Keratinocyte (primary cell): ENCODE measurements at regions not wholly inside any gene's neighbourhood (a gene's known extent, or its start where the extent isn't known, plus 50 kb on each side); places are given as distances from the start of the nearest gene placed in this dataset.
"Not testable (repeated sequence)": the region's sequence is repeated elsewhere in the genome, so short reads cannot be mapped to it uniquely, and the experiment has no call there.

Source experiments
- DNase-seq: peaks from one replicate; pipeline ENCODE4 v3.0.0-alpha.2; 2011; ENCODE audit warnings: low read depth, missing footprints, low spot score
- FAIRE-seq: peaks from 2 replicates; lab custom pipeline; 2011; peaks lifted over from hg19 to GRCh38; lab: Jason Lieb, UNC
- H2AFZ ChIP-seq: 2 replicates; pipeline ENCODE4 v1.6.0; 2012; ENCODE audit warnings: low read length, control low read depth, inconsistent platforms; ENCODE audit not compliant: control insufficient read depth
- H3K27ac ChIP-seq: 2 replicates; pipeline ENCODE4 v1.5.1; 2011; ENCODE audit warnings: low read length; ENCODE audit not compliant: control insufficient read depth, insufficient read depth
- H3K27me3 ChIP-seq: 3 replicates; pipeline ENCODE4 v1.6.0; 2011; ENCODE audit warnings: low read length; ENCODE audit not compliant: control insufficient read depth, insufficient read depth; ENCODE audit errors: extremely low read depth
- H3K36me3 ChIP-seq, 2 experiments: 2 replicates in 1 of 2; 3 replicates in 1 of 2; pipeline ENCODE4 v1.5.1; 2011; ENCODE audit warnings: low read length in 2 of 2, mild to moderate bottlenecking in 1 of 2; ENCODE audit not compliant: control insufficient read depth in 2 of 2, insufficient read depth in 2 of 2; ENCODE audit errors: extremely low read depth in 1 of 2
- H3K4me1 ChIP-seq: 3 replicates; pipeline ENCODE4 v1.5.1; 2011; ENCODE audit warnings: low read length; ENCODE audit not compliant: control insufficient read depth, insufficient read depth; ENCODE audit errors: extremely low read depth
- H3K4me2 ChIP-seq: 3 replicates; pipeline ENCODE4 v1.6.0; 2011; ENCODE audit warnings: low read depth, low read length; ENCODE audit not compliant: control insufficient read depth, insufficient read depth; ENCODE audit errors: extremely low read depth
- H3K4me3 ChIP-seq, 3 experiments: fragments of 200-600 bp in 1 of 3; sonication (generic) in 1 of 3; 2 replicates in 2 of 3; 3 replicates in 1 of 3; pipeline ENCODE4 v1.5.1; 2011 to 2016; ENCODE audit warnings: low read length in 3 of 3, mild to moderate bottlenecking in 3 of 3, control low read depth in 2 of 3, inconsistent platforms in 1 of 3, low read depth in 1 of 3, mixed read lengths in 1 of 3, mixed run types in 1 of 3, moderate library complexity in 1 of 3; ENCODE audit not compliant: control insufficient read depth in 2 of 3, insufficient read depth in 2 of 3; ENCODE audit errors: extremely low read depth in 1 of 3
- H3K79me2 ChIP-seq: 2 replicates; pipeline ENCODE4 v1.6.0; 2012; ENCODE audit warnings: low read length; ENCODE audit not compliant: control insufficient read depth, insufficient read depth
- H3K9ac ChIP-seq: 3 replicates; pipeline ENCODE4 v1.6.0; 2011; ENCODE audit warnings: low read length; ENCODE audit not compliant: control insufficient read depth, insufficient read depth; ENCODE audit errors: extremely low read depth
- H3K9me1 ChIP-seq: 3 replicates; pipeline ENCODE4 v1.6.0; 2011; ENCODE audit warnings: low read length; ENCODE audit not compliant: control insufficient read depth, insufficient read depth; ENCODE audit errors: extremely low read depth
- H3K9me3 ChIP-seq: 2 replicates; pipeline ENCODE4 v1.5.1; 2012; ENCODE audit warnings: low read depth, low read length; ENCODE audit not compliant: control insufficient read depth
- H4K20me1 ChIP-seq: 3 replicates; pipeline ENCODE4 v1.6.0; 2011; ENCODE audit warnings: low read length; ENCODE audit not compliant: control insufficient read depth, insufficient read depth; ENCODE audit errors: extremely low read depth
- CTCF ChIP-seq, 3 experiments: IDR thresholded peaks in 1 of 3; conservative IDR thresholded peaks in 1 of 3; optimal IDR thresholded peaks in 1 of 3; 2 replicates in 2 of 3; 3 replicates in 1 of 3; pipeline versions ENCODE3 to v1.5.1; 2011; ENCODE audit warnings: low read length in 3 of 3, mild to moderate bottlenecking in 3 of 3, moderate library complexity in 2 of 3, control low read depth in 1 of 3, inconsistent platforms in 1 of 3; ENCODE audit not compliant: insufficient read depth in 2 of 3; ENCODE audit errors: extremely low read depth in 1 of 3
- EZH2 ChIP-seq: IDR thresholded peaks from one replicate; pipeline ENCODE4 v1.6.1; 2012; ENCODE audit warnings: inconsistent platforms, mild to moderate bottlenecking, low read length, moderate library complexity
- dilution Hi-C: fragments of 300-500 bp; cut with MboI; formaldehyde crosslinking; loops from one replicate; pipeline ENCODE4 v1.7.0; 2020; ENCODE audit warnings: low sequenced_read_pairs; ENCODE audit not compliant: extremely low pct_ligation_motif_present

GRCh38 chr6:169858293-169858934 is 107.0 kb downstream of the ERMARD start:
- Histone ChIP-seq H3K36me3 (no peaks in the 10 kb centered on the region), H3K9me3 (peaks cover 2% of the 10 kb centered on the region), H4K20me1 (no peaks in the 10 kb centered on the region), H3K4me2 (peak overlapping the region; percentile 14), H3K9me1 (no peaks in the 10 kb centered on the region), H2AFZ (no peak overlapping the region), H3K27ac (no peak overlapping the region), H3K79me2 (no peaks in the 10 kb centered on the region), H3K27me3 (no peaks in the 10 kb centered on the region), H3K9ac (no peak overlapping the region), H3K4me1 (peaks cover 24% of the 10 kb centered on the region), H3K4me3 (no peak overlapping the region)
- dilution Hi-C loops, result no loop called here
- no peak for TF ChIP-seq EZH2
- TF ChIP-seq CTCF (optimal IDR thresholded peaks at IDR 0.05 in 1 of 3, IDR thresholded peaks at IDR 0.05 in 1 of 3, conservative IDR thresholded peaks at IDR 0.05 in 1 of 3; ENCODE audit: extremely low read depth in 1 of 3, insufficient read depth in 2 of 3, low read length in 3 of 3), result no peak
- DNase-seq, result no peak
- FAIRE-seq, result no peak

GRCh38 chr6:169857343-169858292 is 106.2 kb downstream of the ERMARD start:
- dilution Hi-C loops, result no loop called here
- Histone ChIP-seq H3K4me3 (no peak overlapping the region), H3K9me1 (no peaks in the 10 kb centered on the region), H3K9me3 (peaks cover 2% of the 10 kb centered on the region), H2AFZ (no peak overlapping the region), H3K4me1 (peaks cover 22% of the 10 kb centered on the region), H3K9ac (no peak overlapping the region), H3K27me3 (no peaks in the 10 kb centered on the region), H4K20me1 (no peaks in the 10 kb centered on the region), H3K36me3 (no peaks in the 10 kb centered on the region), H3K27ac (no peak overlapping the region), H3K79me2 (no peaks in the 10 kb centered on the region), H3K4me2 (no peak overlapping the region)
- DNase-seq (no peak), FAIRE-seq (no peak)
- no peak for TF ChIP-seq EZH2
- TF ChIP-seq CTCF (optimal IDR thresholded peaks at IDR 0.05 in 1 of 3, IDR thresholded peaks at IDR 0.05 in 1 of 3, conservative IDR thresholded peaks at IDR 0.05 in 1 of 3; ENCODE audit: extremely low read depth in 1 of 3, insufficient read depth in 2 of 3, low read length in 3 of 3), result no peak

- peaks cover 25% of the 10 kb centered on the region for H3K4me1 ChIP-seq
- dilution Hi-C loops, H3K27me3 ChIP-seq, H3K36me3 ChIP-seq, H4K20me1 ChIP-seq, H3K27ac ChIP-seq, H2AFZ ChIP-seq, H3K4me3 ChIP-seq, H3K4me2 ChIP-seq, FAIRE-seq, H3K9me1 ChIP-seq, H3K79me2 ChIP-seq, DNase-seq, H3K9ac ChIP-seq, H3K9me3 ChIP-seq: not testable (repeated sequence)
Measured at GRCh38 chr6:169856442-169857342, 105.3 kb downstream of the ERMARD start.
